Loucy (cell line): ENCODE measurements at regions not wholly inside any gene's neighbourhood (a gene's known extent, or its start where the extent isn't known, plus 50 kb on each side); places are given as distances from the start of the nearest gene placed in this dataset.

Experiments used
- EZH2phosphoT487 ChIP-seq: fragments of 200-600 bp; IDR thresholded peaks from 2 replicates; pipeline ENCODE4 v1.6.1; 2018; ENCODE audit warnings: antibody characterized with exemption, mild to moderate bottlenecking, moderate library complexity, borderline replicate concordance
- TF ChIP-seq, protein P1 (sequence below): fragments of 200-600 bp; sonication (generic); conservative IDR thresholded peaks from 2 replicates; pipeline ENCODE4 v1.5.1; 2014; ENCODE audit warnings: mild to moderate bottlenecking, antibody characterized with exemption, low read length

DNA sequence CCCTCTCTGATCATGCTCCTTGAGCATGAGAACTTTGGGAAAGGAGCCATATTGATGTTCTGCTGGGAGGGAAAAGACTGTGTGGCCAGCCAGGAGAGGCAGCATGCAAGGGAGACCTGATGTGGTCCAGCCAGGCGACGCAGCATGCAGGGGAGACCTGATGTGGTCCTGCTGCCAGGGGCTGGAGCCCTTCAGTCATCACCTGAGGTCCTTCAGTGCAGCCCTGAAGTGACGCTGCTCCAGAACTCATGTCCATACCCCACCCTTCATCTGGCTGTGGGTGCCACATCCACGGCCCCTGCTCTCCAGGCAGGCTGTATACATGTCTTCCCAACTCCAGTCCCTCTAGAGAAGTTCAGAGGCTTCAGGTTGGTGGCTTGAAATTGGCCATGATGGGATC lies 134.4 kb downstream of the ERMARD start:
- TF ChIP-seq, protein P1, sequence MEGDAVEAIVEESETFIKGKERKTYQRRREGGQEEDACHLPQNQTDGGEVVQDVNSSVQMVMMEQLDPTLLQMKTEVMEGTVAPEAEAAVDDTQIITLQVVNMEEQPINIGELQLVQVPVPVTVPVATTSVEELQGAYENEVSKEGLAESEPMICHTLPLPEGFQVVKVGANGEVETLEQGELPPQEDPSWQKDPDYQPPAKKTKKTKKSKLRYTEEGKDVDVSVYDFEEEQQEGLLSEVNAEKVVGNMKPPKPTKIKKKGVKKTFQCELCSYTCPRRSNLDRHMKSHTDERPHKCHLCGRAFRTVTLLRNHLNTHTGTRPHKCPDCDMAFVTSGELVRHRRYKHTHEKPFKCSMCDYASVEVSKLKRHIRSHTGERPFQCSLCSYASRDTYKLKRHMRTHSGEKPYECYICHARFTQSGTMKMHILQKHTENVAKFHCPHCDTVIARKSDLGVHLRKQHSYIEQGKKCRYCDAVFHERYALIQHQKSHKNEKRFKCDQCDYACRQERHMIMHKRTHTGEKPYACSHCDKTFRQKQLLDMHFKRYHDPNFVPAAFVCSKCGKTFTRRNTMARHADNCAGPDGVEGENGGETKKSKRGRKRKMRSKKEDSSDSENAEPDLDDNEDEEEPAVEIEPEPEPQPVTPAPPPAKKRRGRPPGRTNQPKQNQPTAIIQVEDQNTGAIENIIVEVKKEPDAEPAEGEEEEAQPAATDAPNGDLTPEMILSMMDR, result no peak
- TF ChIP-seq EZH2phosphoT487, result no peak
